IPS DF 4.7 (cell line): ENCODE measurements at regions not wholly inside any gene's neighbourhood (a gene's known extent, or its start where the extent isn't known, plus 50 kb on each side); places are given as distances from the start of the nearest gene placed in this dataset.

Experiments used
- DNase-seq: peaks from one replicate; pipeline ENCODE4 v3.0.0-alpha.2; 2013; ENCODE audit warnings: low spot score; ENCODE audit errors: extremely low read depth

- DNase-seq, result no peak
Measured at GRCh38 chr10:65320236-65321026, 1605.4 kb upstream of the LRRTM3 start.

- no peak for DNase-seq
Measured at GRCh38 chr10:65323802-65324201, 1602.0 kb upstream of the LRRTM3 start.

- no peak for DNase-seq
Measured at GRCh38 chr10:65325913-65326312, 1599.9 kb upstream of the LRRTM3 start.

GRCh38 chr10:65328486-65328885 is 1597.3 kb upstream of the LRRTM3 start:
- no peak for DNase-seq

GRCh38 chr10:65335311-65335710 is 1590.5 kb upstream of the LRRTM3 start:
- DNase-seq, result no peak

- DNase-seq, result no peak
Measured at GRCh38 chr10:65340340-65340739, 1585.5 kb upstream of the LRRTM3 start.

GRCh38 chr10:65341323-65341925 is 1584.4 kb upstream of the LRRTM3 start:
- DNase-seq, result no peak

- DNase-seq, result no peak
Measured at GRCh38 chr10:65342245-65342644, 1583.6 kb upstream of the LRRTM3 start.

- no peak for DNase-seq
Measured at GRCh38 chr10:65346466-65346865, 1579.4 kb upstream of the LRRTM3 start.

GRCh38 chr10:65348637-65349036 is 1577.2 kb upstream of the LRRTM3 start:
- DNase-seq, result no peak

- no peak for DNase-seq
Measured at GRCh38 chr10:65350611-65351010, 1575.2 kb upstream of the LRRTM3 start.

- no peak for DNase-seq
Measured at GRCh38 chr10:65355141-65355680, 1570.6 kb upstream of the LRRTM3 start.

- DNase-seq, result no peak
Measured at GRCh38 chr10:65358565-65358964, 1567.3 kb upstream of the LRRTM3 start.

- no peak for DNase-seq
Measured at GRCh38 chr10:65360497-65360896, 1565.3 kb upstream of the LRRTM3 start.

GRCh38 chr10:65365878-65366277 is 1560.0 kb upstream of the LRRTM3 start:
- DNase-seq, result no peak

- DNase-seq, result no peak
Measured at GRCh38 chr10:65367706-65368105, 1558.1 kb upstream of the LRRTM3 start.

- no peak for DNase-seq
Measured at GRCh38 chr10:65375528-65375927, 1550.3 kb upstream of the LRRTM3 start.

GRCh38 chr10:65377687-65378086 is 1548.1 kb upstream of the LRRTM3 start:
- DNase-seq, result no peak

GRCh38 chr10:65394502-65395297 is 1531.1 kb upstream of the LRRTM3 start:
- DNase-seq, result no peak

GRCh38 chr10:65395631-65396030 is 1530.2 kb upstream of the LRRTM3 start:
- DNase-seq, result no peak

- no peak for DNase-seq
Measured at GRCh38 chr10:65396997-65397396, 1528.8 kb upstream of the LRRTM3 start.

GRCh38 chr10:65408401-65408800 is 1517.4 kb upstream of the LRRTM3 start:
- DNase-seq, result no peak
